HT1080 (cell line): ENCODE measurements at regions not wholly inside any gene's neighbourhood (a gene's known extent, or its start where the extent isn't known, plus 50 kb on each side); places are given as distances from the start of the nearest gene placed in this dataset.

Experiments used
- DNase-seq: peaks from one replicate; pipeline ENCODE4 v3.0.0-alpha.2; 2015; ENCODE audit warnings: low read depth

DNA sequence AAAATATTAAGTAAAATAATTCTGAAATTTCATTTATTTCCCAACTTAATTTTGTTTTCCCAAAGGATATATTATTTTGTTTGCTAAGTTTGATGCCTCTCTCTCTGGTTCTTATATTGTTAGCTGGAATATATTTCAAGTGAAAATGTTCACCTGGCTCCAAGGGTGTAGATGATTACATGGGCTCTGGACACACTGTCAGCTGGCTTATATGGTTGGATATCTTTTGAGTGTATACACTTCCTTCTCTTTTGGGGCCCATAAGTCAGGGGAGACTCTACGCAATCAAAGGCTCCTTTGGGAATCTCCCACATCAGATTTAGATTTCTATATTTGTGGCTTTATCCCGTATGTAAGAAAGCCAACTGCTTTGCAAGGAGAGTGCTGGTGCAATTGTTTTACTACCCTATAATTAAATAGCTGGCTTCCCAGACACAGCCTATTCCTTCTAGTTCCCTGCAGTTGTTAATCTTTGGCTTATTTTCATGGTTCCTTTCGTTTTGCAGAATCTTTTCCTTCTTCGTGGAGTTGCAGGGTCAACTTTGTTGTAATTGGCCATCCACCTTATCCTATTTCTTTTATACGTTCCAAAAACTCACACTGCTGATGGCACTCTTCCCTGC is 225.7 kb downstream of the DPH6 start:
- no peak for DNase-seq

DNA sequence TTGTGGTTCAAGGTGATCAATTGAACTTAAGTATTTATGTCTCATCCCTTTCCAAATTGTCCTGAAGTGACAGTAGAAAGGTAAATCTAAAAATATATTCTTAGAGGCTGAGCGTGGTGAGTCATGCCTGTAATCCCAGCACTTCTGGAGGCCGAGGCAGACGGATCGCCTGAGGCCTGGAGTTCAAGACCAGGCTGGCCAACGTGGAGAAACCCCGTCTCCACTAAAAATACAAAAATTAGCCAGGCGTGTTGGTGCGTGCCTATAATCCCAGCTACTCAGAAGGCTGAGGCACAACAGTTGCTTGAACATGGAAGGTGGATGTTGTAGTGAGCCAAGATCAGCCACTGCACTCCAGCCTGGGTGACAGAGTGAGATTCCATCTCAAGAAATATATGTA is 226.6 kb downstream of the DPH6 start:
- no peak for DNase-seq

DNA sequence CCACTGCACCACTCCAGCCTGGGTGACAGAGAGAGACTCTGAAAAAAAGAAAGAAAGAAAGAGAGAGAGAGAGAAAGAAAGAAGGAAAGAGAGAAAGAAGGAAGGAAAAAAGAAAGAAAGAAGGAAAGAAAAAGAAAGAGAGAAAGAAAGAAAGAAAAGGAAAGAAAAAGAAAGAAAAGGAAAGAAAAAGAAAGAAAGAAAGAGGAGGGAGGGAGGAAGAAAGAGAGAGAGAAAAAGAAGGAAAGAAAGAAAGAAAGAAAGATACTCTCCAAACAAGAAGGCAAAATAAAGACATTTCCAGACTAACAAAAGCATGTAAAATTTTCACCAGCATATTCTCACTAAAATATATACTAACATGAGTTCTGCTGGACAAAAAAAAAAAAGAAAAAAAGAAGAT is 228.7 kb downstream of the DPH6 start:
- DNase-seq = no peak

DNA sequence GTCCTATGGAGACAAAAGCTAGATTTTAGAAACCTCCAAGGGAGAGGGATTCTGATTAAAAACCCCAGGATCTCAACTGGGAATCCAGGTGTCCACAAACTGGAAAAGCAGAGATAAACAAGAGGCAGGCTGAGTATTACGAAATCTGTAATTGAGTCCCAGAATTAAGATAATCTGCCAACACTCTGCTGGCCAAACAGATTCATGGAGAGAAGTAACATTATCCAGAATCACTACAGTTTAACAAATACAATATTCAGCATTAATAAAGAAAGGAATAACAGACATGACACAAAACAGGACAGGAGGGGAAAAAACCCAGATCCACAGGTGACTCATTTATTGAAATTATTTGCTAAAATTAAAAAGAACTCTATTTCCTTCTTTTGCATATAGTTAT is 227.2 kb upstream of the NANOGP8 start:
- DNase-seq = no peak

DNA sequence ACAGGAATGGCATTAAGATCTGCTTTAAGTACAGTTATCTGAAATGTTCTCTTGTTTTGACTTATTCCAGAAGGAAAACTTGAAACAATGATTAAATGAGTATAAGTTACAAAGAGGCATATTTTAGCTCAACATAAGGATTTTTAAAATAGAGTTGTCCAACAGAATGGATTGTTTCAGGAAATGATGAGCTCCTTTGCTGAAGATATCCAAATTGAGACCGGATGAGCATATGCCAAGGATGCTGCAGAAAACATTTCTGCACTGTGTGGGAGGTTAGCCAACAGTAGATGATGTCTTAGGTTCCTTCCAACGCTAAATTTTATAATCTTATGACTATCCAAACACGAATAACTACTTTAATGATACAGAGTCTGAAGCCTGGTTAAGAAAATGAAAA is 226.5 kb upstream of the NANOGP8 start:
- no peak for DNase-seq

DNA sequence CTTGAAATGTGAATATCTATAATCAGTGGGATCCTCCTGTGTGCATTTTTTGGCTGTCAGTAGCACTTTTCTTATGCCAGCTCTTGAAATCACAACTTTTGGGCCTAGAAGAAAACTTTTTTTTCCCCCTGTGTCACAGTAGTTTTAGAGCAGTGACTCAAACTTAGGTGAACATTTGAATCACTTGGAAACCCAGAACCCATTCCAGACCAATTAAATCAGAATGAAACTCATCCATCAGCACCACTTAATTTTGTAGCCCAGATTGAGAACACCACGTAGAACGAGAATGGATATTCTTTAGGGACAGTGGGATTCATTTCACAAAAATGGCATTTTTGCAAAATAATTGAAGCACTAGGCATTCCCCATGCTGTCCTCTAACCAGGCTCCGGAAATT is 224.8 kb upstream of the NANOGP8 start:
- DNase-seq = no peak

DNA sequence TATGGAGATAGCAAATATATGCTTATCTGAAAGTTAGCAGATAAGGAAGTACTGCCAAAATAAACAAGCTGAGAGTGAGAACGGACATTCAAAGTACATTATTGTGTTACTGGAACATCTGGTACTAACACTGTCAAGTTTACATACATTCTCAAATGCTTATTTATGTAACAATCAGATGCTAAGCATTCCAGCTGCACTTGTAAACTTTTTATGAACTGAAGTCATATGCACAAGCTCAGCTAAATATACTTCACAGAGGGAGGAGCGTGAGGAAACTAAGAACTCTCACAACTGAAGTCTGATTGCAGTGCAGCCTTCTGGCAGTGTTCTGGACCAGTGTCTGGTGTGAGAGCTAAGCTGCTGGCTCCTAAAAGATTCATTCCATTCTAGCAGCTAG is 223.7 kb upstream of the NANOGP8 start:
- DNase-seq = no peak

DNA sequence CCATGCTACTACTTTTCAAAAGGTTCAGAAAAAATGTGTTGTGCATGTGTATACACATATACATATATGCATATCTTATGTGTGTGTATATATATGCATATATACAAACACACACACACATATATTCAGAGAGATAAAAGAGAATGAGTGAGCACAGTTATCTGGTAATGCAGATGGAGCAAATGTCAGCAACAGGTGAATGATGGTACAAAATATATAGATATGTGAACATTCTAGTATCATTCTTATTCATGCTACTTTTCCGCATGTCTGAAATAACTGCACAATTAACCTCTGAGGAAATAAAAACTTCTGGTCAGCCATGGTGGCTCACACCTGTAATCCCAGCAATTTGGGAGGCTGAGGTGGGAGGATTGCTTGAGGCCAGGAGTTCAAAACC is 222.6 kb upstream of the NANOGP8 start:
- no peak for DNase-seq

DNA sequence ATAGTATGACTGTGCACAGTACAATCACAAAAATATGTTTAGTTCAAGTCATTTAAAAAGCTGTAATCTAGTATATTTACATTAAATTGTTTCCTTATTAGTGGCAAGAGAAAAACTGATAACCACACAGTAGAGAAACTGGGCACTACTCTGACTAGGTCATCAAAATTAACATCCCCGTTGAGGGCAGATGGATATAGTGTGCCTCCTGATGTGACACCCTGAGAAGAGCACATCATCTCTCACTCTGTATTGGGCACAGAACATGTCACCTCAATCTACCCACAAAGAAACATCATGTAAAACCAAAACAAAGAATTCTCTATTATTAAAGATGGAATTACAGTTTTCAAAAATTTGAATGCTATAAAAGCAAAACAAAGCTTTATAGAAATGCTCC is 221.9 kb upstream of the NANOGP8 start:
- no peak for DNase-seq

DNA sequence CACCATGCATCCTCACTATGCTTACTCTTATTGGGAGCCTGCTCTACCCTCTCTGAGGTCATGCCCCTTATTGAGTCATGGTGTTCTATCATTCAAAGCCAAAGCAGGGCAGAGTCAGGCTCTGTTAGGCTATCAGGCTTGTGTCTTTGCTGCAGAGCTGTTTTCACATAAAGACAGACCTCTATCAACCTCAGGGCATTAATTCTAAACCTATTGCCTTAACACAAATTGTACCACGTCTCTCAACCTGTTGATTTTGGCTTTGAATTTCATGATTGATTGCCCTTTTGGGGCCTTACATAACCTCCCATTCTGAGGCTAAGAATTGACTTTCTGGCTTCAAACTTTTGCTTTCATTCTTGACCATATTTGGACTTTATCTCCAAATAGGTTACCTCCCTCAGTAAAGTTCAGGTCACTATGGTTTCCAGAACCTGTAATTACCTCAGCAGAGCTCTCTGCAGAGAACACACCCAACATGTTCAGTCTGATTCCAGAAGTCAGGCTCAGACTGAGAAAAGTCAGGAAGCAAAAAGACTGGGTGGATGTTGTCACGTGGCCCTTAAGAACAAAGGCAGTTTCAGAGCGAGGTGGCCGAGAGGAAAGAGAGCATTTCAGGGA is 221.4 kb upstream of the NANOGP8 start:
- peak; percentile 49 for DNase-seq

DNA sequence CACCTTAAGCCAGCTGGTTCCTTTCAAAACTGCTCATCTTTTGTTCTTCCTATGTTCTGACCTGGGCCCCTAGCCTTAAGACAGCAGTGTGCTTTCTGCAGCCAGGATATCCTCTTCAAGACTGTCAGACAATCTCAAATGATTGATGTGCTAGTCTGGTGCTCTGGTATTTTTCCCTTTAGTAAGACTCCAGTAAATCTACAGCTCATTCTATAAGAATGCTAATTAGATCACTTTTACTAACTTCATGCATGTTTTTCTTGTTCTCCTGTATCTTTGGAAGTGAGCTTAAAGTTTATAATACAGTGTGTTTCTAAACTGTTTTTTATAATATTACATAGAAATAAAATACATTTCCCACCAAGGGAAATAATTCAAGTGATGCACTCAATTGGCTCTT is 220.9 kb upstream of the NANOGP8 start:
- DNase-seq = peak; percentile 48

DNA sequence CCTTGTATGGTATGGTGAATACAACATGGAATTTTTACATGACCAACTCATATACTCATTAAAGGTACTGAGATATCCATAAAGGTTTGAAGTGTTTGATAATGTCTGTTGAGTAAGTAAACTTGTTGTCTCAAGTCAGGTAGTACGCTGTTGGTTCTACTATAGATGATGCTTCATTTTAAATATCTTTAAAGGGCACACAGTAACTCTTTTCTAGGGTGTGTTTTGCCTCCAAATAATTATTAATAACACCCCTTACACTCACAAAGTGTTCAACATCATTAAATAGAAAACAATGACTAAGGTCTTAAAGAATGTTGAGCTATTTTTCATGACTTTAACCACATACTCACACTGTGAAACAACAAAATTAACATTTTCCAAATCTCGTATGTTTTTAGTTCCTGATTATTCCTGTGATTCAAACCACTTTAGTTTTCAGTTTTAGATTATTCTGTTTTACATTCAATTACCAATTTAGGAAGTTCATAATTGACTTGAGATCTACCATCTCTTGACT is 220.0 kb upstream of the NANOGP8 start:
- no peak for DNase-seq

DNA sequence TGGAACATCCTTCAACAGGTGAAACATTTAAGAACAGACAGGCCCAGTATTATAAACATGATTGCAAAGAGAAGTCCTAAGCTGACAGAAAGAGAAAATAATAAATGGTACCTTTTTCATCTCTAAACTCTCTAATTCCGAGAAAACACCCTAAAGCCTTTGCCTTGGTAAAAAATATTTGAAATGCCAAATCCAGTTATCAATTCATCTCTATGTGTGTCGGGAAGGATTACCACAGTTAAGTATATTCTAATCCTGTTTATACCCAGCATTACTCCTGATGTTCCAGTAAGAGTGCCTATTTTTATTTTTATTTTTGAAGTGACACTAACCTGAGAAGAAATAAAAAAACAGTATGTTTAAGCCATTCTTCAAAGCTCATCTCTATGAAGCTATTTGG is 219.3 kb upstream of the NANOGP8 start:
- no peak for DNase-seq

DNA sequence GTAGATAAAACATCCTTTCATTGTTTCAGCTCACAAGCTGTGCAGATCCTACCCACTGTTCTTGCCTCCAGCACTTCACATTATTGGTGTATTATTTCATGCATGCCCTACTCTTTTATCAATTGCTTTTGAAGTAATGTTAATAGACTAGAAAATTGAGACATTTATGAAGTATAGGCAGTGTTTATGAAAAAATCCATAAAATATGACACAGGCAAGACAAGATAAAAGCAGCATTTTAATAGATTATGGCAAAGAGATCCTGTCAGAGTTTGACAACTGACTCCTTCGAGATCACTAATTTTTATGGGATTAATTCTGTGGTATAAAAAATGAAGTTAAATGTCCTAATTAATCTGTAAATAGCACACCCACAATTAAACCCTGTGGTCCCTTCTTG is 217.2 kb upstream of the NANOGP8 start:
- DNase-seq = no peak

DNA sequence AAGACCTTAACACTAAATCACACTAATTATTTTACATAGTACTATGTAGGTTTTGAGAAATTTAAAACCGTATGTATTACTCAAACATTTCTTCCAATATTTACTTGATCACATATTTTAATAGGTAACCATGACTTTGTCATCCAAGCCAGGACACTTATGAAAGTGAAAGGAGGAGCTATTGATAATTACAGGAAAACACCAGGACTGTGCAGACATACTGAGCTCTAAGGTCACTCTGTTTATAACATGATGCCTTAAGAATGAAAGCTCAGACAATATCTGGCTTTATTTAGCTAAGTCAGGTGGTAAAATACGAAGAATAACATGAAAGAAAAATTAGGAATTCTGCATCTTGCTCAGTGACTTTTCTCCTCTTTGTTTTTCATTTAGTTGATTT is 216.0 kb upstream of the NANOGP8 start:
- no peak for DNase-seq

DNA sequence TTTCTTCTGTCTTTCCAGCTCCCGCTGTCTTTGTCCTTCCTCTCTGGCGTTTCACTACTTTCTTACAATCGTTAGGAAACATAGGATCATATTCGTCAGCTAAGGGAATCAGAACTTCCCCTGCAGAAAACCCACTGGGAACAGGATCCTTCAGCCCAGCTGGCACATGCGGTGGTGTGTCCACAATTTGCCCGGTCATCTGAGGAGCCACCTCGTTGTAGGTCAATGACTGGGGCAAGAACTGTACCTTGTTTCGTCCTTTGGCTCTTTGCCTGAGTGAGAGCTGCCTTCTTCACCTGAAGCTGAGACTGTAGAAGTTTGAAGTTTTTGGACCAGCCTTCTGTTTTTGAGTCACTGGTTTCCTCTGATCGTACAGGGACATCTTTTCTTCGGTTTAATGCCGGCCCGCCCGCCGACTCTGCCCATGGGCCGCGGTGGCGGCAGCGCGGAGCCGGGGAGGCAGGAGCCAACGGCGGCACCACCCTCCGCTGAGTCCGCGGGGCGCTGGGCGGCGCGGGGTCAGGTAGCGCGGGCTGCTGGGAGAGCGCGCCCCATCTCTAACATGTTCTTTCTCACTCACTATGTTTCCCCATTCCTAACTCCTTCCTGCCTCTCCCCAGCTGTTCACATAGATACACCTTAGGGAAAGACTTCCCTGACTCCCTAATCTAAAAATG is 214.1 kb upstream of the NANOGP8 start:
- no peak for DNase-seq

DNA sequence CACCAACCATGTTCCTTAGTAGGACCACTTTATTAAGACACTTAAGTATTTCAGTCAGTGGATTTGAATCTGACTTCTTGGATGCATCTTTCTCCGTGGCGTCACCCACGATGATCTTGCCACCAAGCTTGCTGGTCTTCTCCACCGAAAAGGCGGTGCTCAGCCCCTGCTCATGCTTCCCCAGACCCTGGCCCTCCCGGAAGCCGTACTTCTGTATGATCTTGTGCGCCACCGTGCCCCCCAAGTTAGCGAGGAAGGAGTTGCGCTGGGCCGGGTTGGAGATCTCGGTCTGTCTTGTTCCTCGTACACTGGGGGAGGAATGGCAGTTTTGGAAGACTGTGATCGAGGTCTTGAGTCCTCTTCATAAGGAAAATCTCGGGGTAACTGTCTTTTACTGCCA is 213.4 kb upstream of the NANOGP8 start:
- DNase-seq = no peak

DNA sequence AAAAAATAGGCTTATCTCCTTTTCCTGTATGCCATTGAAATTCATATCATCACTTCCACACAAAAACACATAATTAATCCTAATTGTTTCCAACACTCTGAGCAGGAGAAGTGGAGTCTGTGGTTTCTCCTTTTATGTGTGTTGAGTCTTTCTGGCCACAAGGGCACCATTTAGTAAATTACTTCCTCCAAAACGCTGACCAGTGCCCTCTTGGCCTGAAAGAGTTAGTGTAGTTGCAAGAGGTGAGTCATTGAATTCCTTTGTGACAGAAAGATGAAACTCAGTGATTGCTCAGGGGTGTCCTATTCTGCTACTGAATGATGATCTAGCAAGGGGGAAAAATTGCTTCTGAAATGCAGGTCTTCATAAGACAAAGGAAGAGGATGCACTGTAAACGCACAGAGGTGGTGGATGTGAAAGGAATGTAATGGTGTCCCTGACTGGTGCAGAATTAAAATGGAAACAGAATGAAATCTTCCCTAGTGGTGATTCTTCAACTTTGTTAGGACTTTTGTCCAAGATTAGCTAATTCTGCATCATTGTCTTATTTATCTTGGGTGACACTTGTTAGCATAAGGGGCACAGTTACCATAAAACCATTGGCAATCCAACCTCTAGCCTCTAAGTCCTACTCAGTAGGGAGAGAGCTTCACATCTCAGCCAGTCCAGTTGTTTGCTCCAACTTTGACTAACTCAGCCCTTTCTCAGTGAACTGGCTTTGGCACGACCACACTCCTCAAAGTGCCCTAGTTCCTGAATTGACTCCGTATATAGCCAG is 208.4 kb upstream of the NANOGP8 start:
- DNase-seq = peak; percentile 85

DNA sequence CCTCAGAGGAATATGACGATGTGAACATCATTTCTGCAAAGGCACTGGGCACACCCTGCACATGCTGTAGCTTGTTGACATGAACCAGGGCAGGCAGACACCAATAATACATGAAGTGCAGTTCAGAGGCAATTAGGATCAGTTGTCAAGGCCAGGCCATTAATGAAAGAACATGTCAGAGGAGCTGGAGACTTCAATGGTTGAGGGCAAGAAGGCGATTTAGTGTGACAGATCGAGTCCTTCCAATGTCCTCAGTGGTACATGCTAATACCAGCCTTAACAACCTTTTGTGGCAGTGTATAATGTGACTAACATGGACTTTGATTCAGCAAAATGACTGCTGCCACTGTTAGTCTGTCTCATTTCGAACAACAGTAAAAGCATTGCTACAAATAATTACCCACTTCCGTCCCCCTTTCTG is 205.2 kb upstream of the NANOGP8 start:
- no peak for DNase-seq

DNA sequence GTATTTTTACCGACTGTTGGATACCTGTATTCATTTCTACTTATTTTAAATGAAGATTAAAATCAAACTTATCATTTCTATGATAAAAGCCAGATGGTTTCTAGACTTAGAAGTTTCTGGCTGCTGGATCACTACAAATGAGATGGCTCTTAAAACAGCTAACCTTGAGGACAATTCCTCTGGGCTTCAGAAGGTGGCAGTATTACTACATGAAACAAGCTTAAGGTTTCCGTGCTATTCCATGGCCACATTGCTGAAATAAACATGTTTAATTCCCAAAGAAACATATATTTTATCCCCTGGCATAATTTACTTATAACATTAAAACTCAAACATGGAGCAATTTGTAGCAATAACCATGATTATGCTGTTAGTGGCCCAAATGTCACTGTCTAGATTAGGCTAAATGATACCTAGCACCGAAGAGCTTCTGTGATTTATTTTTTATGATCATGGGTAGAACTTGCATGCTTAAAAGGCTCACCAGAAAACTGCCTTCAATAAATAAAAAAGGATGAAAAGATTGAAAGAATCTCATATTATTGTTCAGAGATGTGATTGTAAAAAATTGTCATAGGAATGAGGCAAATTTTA is 204.0 kb upstream of the NANOGP8 start:
- DNase-seq = peak; percentile 41

DNA sequence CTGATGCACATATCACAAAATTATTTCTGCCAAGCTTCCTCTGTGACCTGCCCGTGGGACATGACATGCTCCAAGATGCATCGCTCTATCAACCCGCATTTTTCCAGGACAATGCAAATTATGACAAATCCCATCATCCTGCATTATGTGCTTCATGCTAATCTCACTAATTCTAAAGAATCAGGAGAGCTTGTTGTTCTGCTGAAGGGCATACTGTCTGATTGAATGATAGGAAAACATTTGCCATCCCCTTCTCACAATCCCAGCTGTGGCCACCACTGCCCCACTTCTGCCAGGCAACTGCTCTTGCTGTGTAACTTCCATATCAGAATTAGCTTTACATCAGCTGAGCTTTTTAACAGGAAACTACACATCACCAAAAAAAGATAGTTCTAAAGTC is 203.5 kb upstream of the NANOGP8 start:
- no peak for DNase-seq

DNA sequence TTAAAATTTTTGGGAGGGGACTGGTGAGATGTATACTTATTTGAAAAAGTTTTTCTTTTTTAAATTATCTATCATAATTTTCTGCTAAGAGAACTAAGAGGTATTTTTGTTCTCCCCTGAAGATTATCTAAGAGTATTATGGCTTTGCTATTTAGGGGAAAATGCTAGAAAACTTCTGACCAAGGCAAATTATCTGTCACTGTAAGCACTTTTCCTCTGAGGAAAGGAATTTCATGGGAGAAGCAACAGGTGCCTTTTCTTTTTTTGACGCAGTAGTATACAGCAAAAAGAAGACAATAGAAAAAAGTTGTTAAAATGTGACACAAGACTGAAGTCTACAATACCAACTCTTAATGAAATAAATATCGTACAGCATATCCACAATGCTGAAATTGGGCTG is 201.6 kb upstream of the NANOGP8 start:
- no peak for DNase-seq
